ENCODE measurements at regions not wholly inside any gene's neighbourhood (a gene's known extent, or its start where the extent isn't known, plus 50 kb on each side); places are given as distances from the start of the nearest gene placed in this dataset.
"Not testable (repeated sequence)": the region's sequence is repeated elsewhere in the genome, so short reads cannot be mapped to it uniquely, and the experiment has no call there.

- intact Hi-C loops (cut with micrococcal nuclease) = no loop called here
- H3K9me3 Mint-ChIP-seq = peaks cover 1% of the 10 kb centered on the region
- DNase-seq = no peak
- H3K27ac Mint-ChIP-seq = no peak overlapping the region
- no peak overlapping the region for H3K4me3 Mint-ChIP-seq
- no peaks in the 10 kb centered on the region for H3K27me3 Mint-ChIP-seq (ENCODE audit: low read depth)
- no peaks in the 10 kb centered on the region for H3K4me1 Mint-ChIP-seq (ENCODE audit: low read depth)
- CTCF ChIA-PET = no interaction called here
- no peaks in the 10 kb centered on the region for H3K36me3 Mint-ChIP-seq (ENCODE audit: low read depth)
These were observed 190.6 kb downstream of the CPXCR1 start for GRCh38 chrX:88937616-88938015.

GRCh38 chrX:88940904-88941303 lies 193.9 kb downstream of the CPXCR1 start:
- Mint-ChIP-seq H3K27me3 (ENCODE audit: low read depth) (no peaks in the 10 kb centered on the region), H3K27ac (no peak overlapping the region), H3K9me3 (peaks cover 1% of the 10 kb centered on the region), H3K4me1 (ENCODE audit: low read depth) (no peaks in the 10 kb centered on the region), H3K4me3 (no peak overlapping the region), H3K36me3 (ENCODE audit: low read depth) (no peaks in the 10 kb centered on the region)
- DNase-seq = no peak
- intact Hi-C loops (cut with micrococcal nuclease) = no loop called here
- CTCF ChIA-PET = no interaction called here

GRCh38 chrX:88944661-88945060 lies 197.6 kb downstream of the CPXCR1 start:
- Mint-ChIP-seq H3K36me3 (ENCODE audit: low read depth) (no peaks in the 10 kb centered on the region), H3K4me3 (no peak overlapping the region), H3K27ac (no peak overlapping the region), H3K27me3 (ENCODE audit: low read depth) (no peaks in the 10 kb centered on the region), H3K4me1 (ENCODE audit: low read depth) (no peaks in the 10 kb centered on the region), H3K9me3 (peaks cover 1% of the 10 kb centered on the region)
- no peak for DNase-seq
- intact Hi-C loops (cut with micrococcal nuclease) = no loop called here
- CTCF ChIA-PET = no interaction called here

- CTCF ChIA-PET; H3K9me3 Mint-ChIP-seq; H3K27ac Mint-ChIP-seq; H3K27me3 Mint-ChIP-seq (ENCODE audit: low read depth); DNase-seq; H3K4me3 Mint-ChIP-seq; H3K4me1 Mint-ChIP-seq (ENCODE audit: low read depth); H3K36me3 Mint-ChIP-seq (ENCODE audit: low read depth); intact Hi-C loops (cut with micrococcal nuclease): not testable (repeated sequence)
These were observed 209.0 kb downstream of the CPXCR1 start for GRCh38 chrX:88956059-88956458.

- intact Hi-C loops (cut with micrococcal nuclease) = no loop called here
- DNase-seq = no peak
- no peaks in the 10 kb centered on the region for H3K27me3 Mint-ChIP-seq (ENCODE audit: low read depth)
- CTCF ChIA-PET = no interaction called here
- no peak overlapping the region for H3K4me3 Mint-ChIP-seq
- H3K36me3 Mint-ChIP-seq (ENCODE audit: low read depth) = no peaks in the 10 kb centered on the region
- H3K9me3 Mint-ChIP-seq = no peaks in the 10 kb centered on the region
- no peak overlapping the region for H3K27ac Mint-ChIP-seq
- H3K4me1 Mint-ChIP-seq (ENCODE audit: low read depth) = no peaks in the 10 kb centered on the region
These were observed 230.8 kb downstream of the CPXCR1 start for GRCh38 chrX:88977835-88978234.

GRCh38 chrX:88982183-88982582 lies 235.2 kb downstream of the CPXCR1 start:
- Mint-ChIP-seq H3K27me3 (ENCODE audit: low read depth) (no peaks in the 10 kb centered on the region), H3K27ac (no peak overlapping the region), H3K4me1 (ENCODE audit: low read depth) (no peaks in the 10 kb centered on the region), H3K9me3 (no peaks in the 10 kb centered on the region), H3K36me3 (ENCODE audit: low read depth) (no peaks in the 10 kb centered on the region), H3K4me3 (no peak overlapping the region)
- intact Hi-C loops (cut with micrococcal nuclease) = no loop called here
- CTCF ChIA-PET = no interaction called here
- DNase-seq = no peak

GRCh38 chrX:88982933-88983332 lies 235.9 kb downstream of the CPXCR1 start:
- Mint-ChIP-seq H3K36me3 (ENCODE audit: low read depth) (no peaks in the 10 kb centered on the region), H3K9me3 (no peaks in the 10 kb centered on the region), H3K4me3 (no peak overlapping the region), H3K27ac (no peak overlapping the region), H3K4me1 (ENCODE audit: low read depth) (no peaks in the 10 kb centered on the region), H3K27me3 (ENCODE audit: low read depth) (no peaks in the 10 kb centered on the region)
- DNase-seq = no peak
- intact Hi-C loops (cut with micrococcal nuclease) = no loop called here
- CTCF ChIA-PET = no interaction called here

GRCh38 chrX:88988796-88989195 lies 241.8 kb downstream of the CPXCR1 start:
- Mint-ChIP-seq H3K27ac (no peak overlapping the region), H3K36me3 (ENCODE audit: low read depth) (no peaks in the 10 kb centered on the region), H3K4me3 (no peak overlapping the region), H3K4me1 (ENCODE audit: low read depth) (no peaks in the 10 kb centered on the region), H3K27me3 (ENCODE audit: low read depth) (no peaks in the 10 kb centered on the region), H3K9me3 (no peaks in the 10 kb centered on the region)
- no peak for DNase-seq
- CTCF ChIA-PET = no interaction called here
- intact Hi-C loops (cut with micrococcal nuclease) = no loop called here

GRCh38 chrX:88990882-88991582 lies 244.0 kb downstream of the CPXCR1 start:
- Mint-ChIP-seq H3K4me3 (no peak overlapping the region), H3K36me3 (ENCODE audit: low read depth) (no peaks in the 10 kb centered on the region), H3K9me3 (no peaks in the 10 kb centered on the region), H3K27me3 (ENCODE audit: low read depth) (no peaks in the 10 kb centered on the region), H3K4me1 (ENCODE audit: low read depth) (no peaks in the 10 kb centered on the region), H3K27ac (no peak overlapping the region)
- no peak for DNase-seq
- CTCF ChIA-PET = no interaction called here
- intact Hi-C loops (cut with micrococcal nuclease) = no loop called here

- intact Hi-C loops (cut with micrococcal nuclease) = no loop called here
- no peak for DNase-seq
- H3K27ac Mint-ChIP-seq = no peak overlapping the region
- H3K27me3 Mint-ChIP-seq (ENCODE audit: low read depth) = no peaks in the 10 kb centered on the region
- H3K36me3 Mint-ChIP-seq (ENCODE audit: low read depth) = no peaks in the 10 kb centered on the region
- no peaks in the 10 kb centered on the region for H3K4me1 Mint-ChIP-seq (ENCODE audit: low read depth)
- CTCF ChIA-PET = no interaction called here
- no peak overlapping the region for H3K4me3 Mint-ChIP-seq
- no peaks in the 10 kb centered on the region for H3K9me3 Mint-ChIP-seq
These were observed 244.6 kb downstream of the CPXCR1 start for GRCh38 chrX:88991583-88992132.

GRCh38 chrX:89021964-89022363 lies 274.9 kb downstream of the CPXCR1 start:
- intact Hi-C loops (cut with micrococcal nuclease) = no loop called here
- no peak for DNase-seq
- H3K27me3 Mint-ChIP-seq (ENCODE audit: low read depth) = no peaks in the 10 kb centered on the region
- H3K36me3 Mint-ChIP-seq (ENCODE audit: low read depth) = no peaks in the 10 kb centered on the region
- CTCF ChIA-PET = no interaction called here
- H3K4me1 Mint-ChIP-seq (ENCODE audit: low read depth) = no peaks in the 10 kb centered on the region
- H3K27ac Mint-ChIP-seq = no peak overlapping the region
- no peak overlapping the region for H3K4me3 Mint-ChIP-seq
- peaks cover 2% of the 10 kb centered on the region for H3K9me3 Mint-ChIP-seq

- Mint-ChIP-seq H3K9me3 (peaks cover 2% of the 10 kb centered on the region), H3K4me3 (no peak overlapping the region), H3K27ac (no peak overlapping the region), H3K36me3 (ENCODE audit: low read depth) (no peaks in the 10 kb centered on the region), H3K4me1 (ENCODE audit: low read depth) (no peaks in the 10 kb centered on the region), H3K27me3 (ENCODE audit: low read depth) (no peaks in the 10 kb centered on the region)
- DNase-seq = no peak
- intact Hi-C loops (cut with micrococcal nuclease) = no loop called here
- CTCF ChIA-PET = no interaction called here
These were observed 286.7 kb downstream of the CPXCR1 start for GRCh38 chrX:89033723-89034122.

- Mint-ChIP-seq H3K9me3 (no peaks in the 10 kb centered on the region), H3K4me1 (ENCODE audit: low read depth) (no peaks in the 10 kb centered on the region), H3K36me3 (ENCODE audit: low read depth) (no peaks in the 10 kb centered on the region), H3K27me3 (ENCODE audit: low read depth) (no peaks in the 10 kb centered on the region), H3K27ac (no peak overlapping the region), H3K4me3 (no peak overlapping the region)
- no peak for DNase-seq
- intact Hi-C loops (cut with micrococcal nuclease) = no loop called here
- CTCF ChIA-PET = no interaction called here
These were observed 287.7 kb downstream of the CPXCR1 start for GRCh38 chrX:89034679-89035078.
